Mesothelial cell of epicardium (in vitro differentiated cells): ENCODE measurements at regions not wholly inside any gene's neighbourhood (a gene's known extent, or its start where the extent isn't known, plus 50 kb on each side); places are given as distances from the start of the nearest gene placed in this dataset.

Source experiments
- DNase-seq, 2 experiments: peaks; one replicate each; pipeline ENCODE4 v3.0.0; 2021; ENCODE audit warnings: low spot score in 2 of 2; ENCODE audit not compliant: unreplicated experiment in 2 of 2
- H3K27ac Mint-ChIP-seq: 2 replicates; pipeline ENCODE4 v1.8.0; 2021; ENCODE audit warnings: mixed read lengths
- H3K27me3 Mint-ChIP-seq: 2 replicates; pipeline ENCODE4 v1.8.0; 2021; ENCODE audit warnings: low read depth, mixed read lengths
- H3K36me3 Mint-ChIP-seq: 2 replicates; pipeline ENCODE4 v1.8.0; 2021; ENCODE audit warnings: mixed read lengths
- H3K4me1 Mint-ChIP-seq: 2 replicates; pipeline ENCODE4 v1.8.0; 2021; ENCODE audit warnings: mixed read lengths
- H3K4me3 Mint-ChIP-seq: 2 replicates; pipeline ENCODE4 v1.8.0; 2021; ENCODE audit warnings: mild to moderate bottlenecking, moderate library complexity, mixed read lengths
- H3K9me3 Mint-ChIP-seq: 2 replicates; pipeline ENCODE4 v1.8.0; 2021; ENCODE audit warnings: mixed read lengths
- CTCF ChIP-seq: fragments of 200-600 bp; sonication (generic); IDR thresholded peaks from one replicate; pipeline ENCODE4 v1.5.0; 2021; ENCODE audit warnings: antibody characterized with exemption; ENCODE audit not compliant: unreplicated experiment

- no peak for TF ChIP-seq CTCF
- Mint-ChIP-seq H3K27me3 (peaks cover 5% of the 10 kb centered on the region), H3K27ac (no peak overlapping the region), H3K4me3 (no peak overlapping the region), H3K9me3 (no peaks in the 10 kb centered on the region), H3K36me3 (no peaks in the 10 kb centered on the region), H3K4me1 (peaks cover 2% of the 10 kb centered on the region)
- DNase-seq: no peak
These were observed 242.7 kb upstream of the ZSWIM2 start for GRCh38 chr2:187091664-187092063.

- Mint-ChIP-seq H3K9me3 (no peaks in the 10 kb centered on the region), H3K4me3 (no peak overlapping the region), H3K4me1 (peaks cover 5% of the 10 kb centered on the region), H3K36me3 (no peaks in the 10 kb centered on the region), H3K27ac (no peak overlapping the region), H3K27me3 (no peaks in the 10 kb centered on the region)
- no peak for TF ChIP-seq CTCF
- no peak for DNase-seq
These were observed 235.6 kb upstream of the ZSWIM2 start for GRCh38 chr2:187084524-187084923.

GRCh38 chr2:187081461-187081860, 232.5 kb upstream of the ZSWIM2 start:
- peaks cover 5% of the 10 kb centered on the region for H3K4me1 Mint-ChIP-seq
- no peaks in the 10 kb centered on the region for H3K36me3 Mint-ChIP-seq
- no peaks in the 10 kb centered on the region for H3K27me3 Mint-ChIP-seq
- no peak for DNase-seq
- no peak overlapping the region for H3K27ac Mint-ChIP-seq
- no peak overlapping the region for H3K4me3 Mint-ChIP-seq
- no peaks in the 10 kb centered on the region for H3K9me3 Mint-ChIP-seq
- TF ChIP-seq CTCF: no peak

GRCh38 chr2:187079901-187080300, 230.9 kb upstream of the ZSWIM2 start:
- Mint-ChIP-seq H3K4me1 (peaks cover 4% of the 10 kb centered on the region), H3K27ac (no peak overlapping the region), H3K4me3 (no peak overlapping the region), H3K9me3 (peaks cover 8% of the 10 kb centered on the region), H3K27me3 (no peaks in the 10 kb centered on the region), H3K36me3 (no peaks in the 10 kb centered on the region)
- TF ChIP-seq CTCF: no peak
- no peak for DNase-seq

GRCh38 chr2:187078297-187078696, 229.3 kb upstream of the ZSWIM2 start:
- no peak overlapping the region for H3K27ac Mint-ChIP-seq
- TF ChIP-seq CTCF: no peak
- H3K36me3 Mint-ChIP-seq: no peaks in the 10 kb centered on the region
- DNase-seq: no peak
- H3K9me3 Mint-ChIP-seq: peaks cover 8% of the 10 kb centered on the region
- H3K4me1 Mint-ChIP-seq: no peaks in the 10 kb centered on the region
- no peaks in the 10 kb centered on the region for H3K27me3 Mint-ChIP-seq
- H3K4me3 Mint-ChIP-seq: no peak overlapping the region

GRCh38 chr2:187075671-187076070, 226.7 kb upstream of the ZSWIM2 start:
- Mint-ChIP-seq H3K27ac (no peak overlapping the region), H3K4me3 (no peak overlapping the region), H3K36me3 (no peaks in the 10 kb centered on the region), H3K27me3 (no peaks in the 10 kb centered on the region), H3K9me3 (peaks cover 8% of the 10 kb centered on the region), H3K4me1 (no peaks in the 10 kb centered on the region)
- no peak for DNase-seq
- no peak for TF ChIP-seq CTCF
